Vagina (tissue), 2 donors: ENCODE measurements at regions not wholly inside any gene's neighbourhood (a gene's known extent, or its start where the extent isn't known, plus 50 kb on each side); places are given as distances from the start of the nearest gene placed in this dataset.

Experiments
- DNase-seq, 2 donors: peaks; one replicate each; pipeline ENCODE4 v3.0.0-alpha.2; 2017; ENCODE audit errors: extremely low spot score in 2 of 2
- H3K27ac ChIP-seq: fragments of 200-600 bp; sonication (generic); one replicate; pipeline ENCODE4 v1.5.1; 2019
- H3K27me3 ChIP-seq: fragments of 200-600 bp; sonication (generic); one replicate; pipeline ENCODE4 v1.5.1; 2019
- H3K36me3 ChIP-seq, 2 donors: fragments of 200-600 bp; sonication (generic); one replicate each; pipeline ENCODE4 v1.5.1; 2017 to 2019
- H3K4me1 ChIP-seq: fragments of 200-600 bp; sonication (generic); one replicate; pipeline ENCODE4 v1.5.1; 2019
- H3K4me3 ChIP-seq, 2 donors: fragments of 200-600 bp; sonication (generic); 1 replicate in 1 of 2; 2 replicates in 1 of 2; pipeline ENCODE4 v1.5.1; 2016 to 2019
- H3K9me3 ChIP-seq: fragments of 200-600 bp; sonication (generic); one replicate; pipeline ENCODE4 v1.5.1; 2019
- CTCF ChIP-seq, 3 experiments: fragments of 450-650 bp in 2 of 3; fragments of 200-600 bp in 1 of 3; sonication (generic) in 1 of 3; IDR thresholded peaks; one replicate each; pipeline ENCODE4 v1.5.1; 2017 to 2019; ENCODE audit warnings: antibody characterized with exemption in 3 of 3, mild to moderate bottlenecking in 2 of 3, moderate library complexity in 2 of 3
- POLR2A ChIP-seq, 2 donors: fragments of 450-650 bp; IDR thresholded peaks; one replicate each; pipeline ENCODE4 v1.6.1; 2017; ENCODE audit warnings: antibody characterized with exemption in 2 of 2, mild to moderate bottlenecking in 2 of 2, moderate library complexity in 2 of 2
- POLR2AphosphoS5 ChIP-seq, 2 donors: sonication (generic); formaldehyde crosslinking; IDR thresholded peaks; one replicate each; pipeline ENCODE4 v1.9.0; 2017; ENCODE audit warnings: antibody characterized with exemption in 2 of 2, mild to moderate bottlenecking in 2 of 2, low read depth in 1 of 2; ENCODE audit not compliant: insufficient read depth in 1 of 2
- intact Hi-C: fragments of 100-400 bp; cut with DNase I; formaldehyde crosslinking; loops from one replicate; pipeline ENCODE4 v1.15.1; 2023

- H3K27ac ChIP-seq, result no peak overlapping the region
- no peaks in the 10 kb centered on the region for H3K9me3 ChIP-seq
- no peak overlapping the region for H3K4me3 ChIP-seq
- no peaks in the 10 kb centered on the region for H3K27me3 ChIP-seq
- no peak for DNase-seq
- peaks cover 30% of the 10 kb centered on the region for H3K4me1 ChIP-seq
- intact Hi-C loops, result no loop called here
- peaks cover 0 to 4% of the 10 kb centered on the region in 2 donors for H3K36me3 ChIP-seq
- TF ChIP-seq POLR2A (IDR thresholded peaks at IDR 0.05) (no peak), POLR2AphosphoS5 (IDR thresholded peaks at IDR 0.05; ENCODE audit: insufficient read depth in 1 of 2, low read depth in 1 of 2) (no peak), CTCF (IDR thresholded peaks at IDR 0.05) (no peak)
These were observed 62.2 kb upstream of the WDR26 start for GRCh38 chr1:224496826-224497225.

- peak overlapping the region; percentile 58 for H3K27ac ChIP-seq
- H3K9me3 ChIP-seq, result no peaks in the 10 kb centered on the region
- TF ChIP-seq POLR2AphosphoS5 (IDR thresholded peaks at IDR 0.05; ENCODE audit: insufficient read depth in 1 of 2, low read depth in 1 of 2), result peak in 1 of 2 donors; percentile 57
- no peak for TF ChIP-seq POLR2A (IDR thresholded peaks at IDR 0.05)
- TF ChIP-seq CTCF (IDR thresholded peaks at IDR 0.05), result no peak
- H3K4me3 ChIP-seq, result no peak overlapping the region
- H3K27me3 ChIP-seq, result no peaks in the 10 kb centered on the region
- peaks cover 41% of the 10 kb centered on the region for H3K4me1 ChIP-seq
- peaks cover 0 to 4% of the 10 kb centered on the region in 2 donors for H3K36me3 ChIP-seq
- no peak for DNase-seq
- intact Hi-C loops, result no loop called here
These were observed 63.3 kb upstream of the WDR26 start for GRCh38 chr1:224497714-224498573.

- Histone ChIP-seq H3K27me3 (no peaks in the 10 kb centered on the region), H3K4me1 (peaks cover 49% of the 10 kb centered on the region), H3K4me3 (no peak overlapping the region), H3K36me3 (peaks cover 0 to 4% of the 10 kb centered on the region in 2 donors), H3K9me3 (no peaks in the 10 kb centered on the region), H3K27ac (peak overlapping the region; percentile 58)
- intact Hi-C loops, result no loop called here
- TF ChIP-seq POLR2A (IDR thresholded peaks at IDR 0.05) (no peak), POLR2AphosphoS5 (IDR thresholded peaks at IDR 0.05; ENCODE audit: insufficient read depth in 1 of 2, low read depth in 1 of 2) (no peak), CTCF (IDR thresholded peaks at IDR 0.05) (no peak)
- no peak for DNase-seq
These were observed 64.1 kb upstream of the WDR26 start for GRCh38 chr1:224498574-224499170.

GRCh38 chr1:224499204-224499603 is 64.6 kb upstream of the WDR26 start:
- H3K27ac ChIP-seq, result peak overlapping the region; percentile 19
- no peak overlapping the region for H3K4me3 ChIP-seq
- no peak for DNase-seq
- H3K36me3 ChIP-seq, result peaks cover 0 to 4% of the 10 kb centered on the region in 2 donors
- H3K9me3 ChIP-seq, result no peaks in the 10 kb centered on the region
- intact Hi-C loops, result no loop called here
- H3K4me1 ChIP-seq, result peaks cover 54% of the 10 kb centered on the region
- no peaks in the 10 kb centered on the region for H3K27me3 ChIP-seq
- TF ChIP-seq CTCF (IDR thresholded peaks at IDR 0.05) (no peak), POLR2AphosphoS5 (IDR thresholded peaks at IDR 0.05; ENCODE audit: insufficient read depth in 1 of 2, low read depth in 1 of 2) (no peak), POLR2A (IDR thresholded peaks at IDR 0.05) (no peak)

GRCh38 chr1:224500796-224501195 is 66.2 kb upstream of the WDR26 start:
- TF ChIP-seq POLR2A (IDR thresholded peaks at IDR 0.05), result no peak
- no peak for TF ChIP-seq POLR2AphosphoS5 (IDR thresholded peaks at IDR 0.05; ENCODE audit: insufficient read depth in 1 of 2, low read depth in 1 of 2)
- no peak for TF ChIP-seq CTCF (IDR thresholded peaks at IDR 0.05)
- H3K4me1 ChIP-seq, result peaks cover 70% of the 10 kb centered on the region
- H3K36me3 ChIP-seq, result peaks cover 0 to 4% of the 10 kb centered on the region in 2 donors
- H3K27me3 ChIP-seq, result no peaks in the 10 kb centered on the region
- DNase-seq, result peak in 1 of 2 donors; percentile 58
- no peak overlapping the region for H3K27ac ChIP-seq
- no peak overlapping the region for H3K4me3 ChIP-seq
- no peaks in the 10 kb centered on the region for H3K9me3 ChIP-seq
- intact Hi-C loops, result no loop called here
